ENCODE measurements at regions not wholly inside any gene's neighbourhood (a gene's known extent, or its start where the extent isn't known, plus 50 kb on each side); places are given as distances from the start of the nearest gene placed in this dataset.

DNA sequence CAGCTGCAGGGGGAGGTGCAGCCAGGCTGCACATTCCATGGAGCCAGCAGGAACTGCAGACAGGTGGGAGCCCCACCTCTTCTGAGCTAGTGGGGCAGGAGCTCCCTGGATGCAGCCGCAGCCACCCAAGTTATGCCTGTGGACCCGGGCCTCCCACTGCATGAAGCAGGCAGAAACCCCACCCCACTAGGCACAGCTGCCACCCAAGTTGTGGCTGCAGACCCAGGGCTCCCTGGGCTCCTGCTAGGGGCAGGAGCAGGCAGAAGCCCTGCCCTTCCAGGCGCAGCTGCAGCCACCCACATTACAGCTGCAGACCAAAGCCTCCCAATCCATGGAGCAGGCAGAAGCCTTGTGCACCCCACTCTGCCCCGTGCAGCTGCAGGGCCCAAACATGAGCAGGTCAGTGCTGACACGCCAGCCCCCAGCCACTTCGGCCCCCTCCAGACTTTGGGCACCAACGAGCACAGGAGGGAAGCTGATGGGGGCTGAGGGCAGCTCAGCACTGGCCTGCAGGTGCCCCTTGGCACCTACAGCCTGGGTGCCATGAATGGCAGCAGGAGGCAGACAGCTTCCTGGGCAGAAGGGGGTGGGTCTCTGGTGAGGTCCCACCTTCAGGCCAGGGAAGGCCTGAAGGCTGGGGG, 106.9 kb downstream of the C9orf50 start:
- H3K4ac ChIP-seq (ENCODE audit: low read depth in 1 of 2, low read length in 2 of 2), result no peak overlapping the region
- H4K8ac ChIP-seq (ENCODE audit: low read length), result no peak overlapping the region
- H4K91ac ChIP-seq (ENCODE audit: low read length), result no peak overlapping the region
- H2BK5ac ChIP-seq (ENCODE audit: low read depth, low read length, poor library complexity, severe bottlenecking), result no peak overlapping the region
- H3K4me3 ChIP-seq (ENCODE audit: insufficient read depth in 1 of 2, low read depth in 1 of 2, low read length in 2 of 2), result no peak overlapping the region
- H2BK12ac ChIP-seq (ENCODE audit: low read length in 2 of 2), result no peak overlapping the region
- no peaks in the 10 kb centered on the region for H3K4me1 ChIP-seq (ENCODE audit: control insufficient read depth, insufficient read depth, low read depth, low read length)
- no peak overlapping the region for H2BK120ac ChIP-seq (ENCODE audit: low read depth, low read length)
- H3K4me2 ChIP-seq (ENCODE audit: low read length, poor library complexity, severe bottlenecking), result no peak overlapping the region
- H3K27me3 ChIP-seq (ENCODE audit: control insufficient read depth in 1 of 2, insufficient read depth in 1 of 2, low read length in 2 of 2), result no peaks in the 10 kb centered on the region
- H3K27ac ChIP-seq (ENCODE audit: low read length, poor library complexity, severe bottlenecking), result no peak overlapping the region
- H3K9ac ChIP-seq (ENCODE audit: low read length), result no peak overlapping the region
- H3K23ac ChIP-seq (ENCODE audit: low read length in 2 of 2), result no peak overlapping the region
- no peak for DNase-seq
- H3K14ac ChIP-seq (ENCODE audit: low read length in 2 of 2), result no peak overlapping the region
- H3K18ac ChIP-seq (ENCODE audit: low read depth in 1 of 2, low read length in 2 of 2), result no peak overlapping the region
- H2AK5ac ChIP-seq (ENCODE audit: low read length, severe bottlenecking), result no peak overlapping the region
- H2BK15ac ChIP-seq (ENCODE audit: low read depth, poor library complexity, severe bottlenecking), result no peak overlapping the region
- no peaks in the 10 kb centered on the region for H3K79me1 ChIP-seq (replicated peaks; ENCODE audit: low read length, poor library complexity, severe bottlenecking)
- peaks cover 58% of the 10 kb centered on the region for H3K9me3 ChIP-seq (ENCODE audit: control insufficient read depth, low read length)
- WGBS, result 83% methylated on average over 7 of the region's 7 CpGs
- H2AFZ ChIP-seq (ENCODE audit: low read depth, low read length), result no peak overlapping the region
- H3K36me3 ChIP-seq (ENCODE audit: control insufficient read depth in 1 of 2, insufficient read depth in 2 of 2, low read depth in 1 of 2, low read length in 2 of 2), result no peaks in the 10 kb centered on the region

DNA sequence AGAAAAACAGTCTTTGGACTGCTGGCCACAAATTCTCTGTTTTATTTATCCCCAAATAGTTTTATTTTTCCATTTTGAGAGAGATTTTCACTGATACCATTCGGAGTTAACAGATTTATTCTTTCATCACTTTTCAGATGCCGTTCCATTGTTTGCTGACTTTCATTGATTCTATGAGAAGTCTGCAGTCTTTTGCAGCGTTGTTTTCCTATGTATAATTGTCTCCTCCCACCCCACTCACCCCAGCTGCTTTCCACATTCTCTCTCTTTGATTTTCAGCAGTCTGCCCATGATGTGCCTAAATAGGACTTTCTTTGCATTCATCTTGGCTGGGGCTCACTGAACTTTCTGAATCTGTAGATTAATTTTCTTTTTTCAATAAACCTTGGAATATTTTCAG, 107.6 kb downstream of the C9orf50 start:
- H3K4ac ChIP-seq (ENCODE audit: low read depth in 1 of 2, low read length in 2 of 2), result no peak overlapping the region

DNA sequence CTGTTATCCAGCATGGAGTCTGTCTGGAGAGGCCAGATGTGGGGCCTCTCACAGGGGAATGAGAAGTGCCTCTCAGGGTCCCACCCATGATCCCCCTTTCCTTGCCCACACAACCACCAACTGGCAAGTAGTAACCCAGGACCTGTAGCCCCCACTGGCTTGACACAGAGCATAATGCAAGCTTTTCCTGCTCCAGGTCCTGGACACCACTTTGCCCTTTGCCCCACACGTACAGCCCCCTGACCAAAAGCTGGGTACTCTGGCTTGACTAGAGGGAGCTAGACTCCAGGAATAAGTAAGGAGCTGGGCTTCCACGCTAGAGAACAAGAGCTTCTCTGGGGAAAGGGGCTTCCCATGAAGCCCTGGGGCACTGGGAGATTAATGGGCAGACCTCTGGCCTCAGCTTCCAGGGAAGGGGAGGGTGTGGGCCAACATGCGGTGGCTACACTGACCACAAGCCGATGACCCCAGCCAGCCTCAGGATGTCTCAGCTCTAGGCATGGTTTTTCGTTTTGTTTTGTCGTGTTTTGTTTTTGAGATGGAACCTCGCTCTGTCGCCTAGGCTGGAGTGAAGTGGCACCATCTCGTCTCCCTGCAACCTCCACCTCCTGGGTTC, 109.5 kb downstream of the C9orf50 start:
- Histone ChIP-seq H3K27ac (ENCODE audit: low read length, poor library complexity, severe bottlenecking) (no peak overlapping the region), H2BK12ac (ENCODE audit: low read length in 2 of 2) (no peak overlapping the region)

More for the DNA sequence above, 107.6 kb downstream of the C9orf50 start:
- Histone ChIP-seq H3K23ac (ENCODE audit: low read length in 2 of 2) (no peak overlapping the region), H4K91ac (ENCODE audit: low read length) (no peak overlapping the region), H3K36me3 (ENCODE audit: control insufficient read depth in 1 of 2, insufficient read depth in 2 of 2, low read depth in 1 of 2, low read length in 2 of 2) (no peaks in the 10 kb centered on the region), H3K27ac (ENCODE audit: low read length, poor library complexity, severe bottlenecking) (no peak overlapping the region), H3K4me3 (ENCODE audit: insufficient read depth in 1 of 2, low read depth in 1 of 2, low read length in 2 of 2) (no peak overlapping the region), H2BK120ac (ENCODE audit: low read depth, low read length) (no peak overlapping the region), H2AFZ (ENCODE audit: low read depth, low read length) (no peak overlapping the region), H3K4me2 (ENCODE audit: low read length, poor library complexity, severe bottlenecking) (no peak overlapping the region), H2BK5ac (ENCODE audit: low read depth, low read length, poor library complexity, severe bottlenecking) (no peak overlapping the region), H3K18ac (ENCODE audit: low read depth in 1 of 2, low read length in 2 of 2) (no peak overlapping the region), H2BK12ac (ENCODE audit: low read length in 2 of 2) (no peak overlapping the region), H3K79me1 (replicated peaks; ENCODE audit: low read length, poor library complexity, severe bottlenecking) (no peaks in the 10 kb centered on the region), H3K9ac (ENCODE audit: low read length) (no peak overlapping the region), H3K14ac (ENCODE audit: low read length in 2 of 2) (no peak overlapping the region), H2AK5ac (ENCODE audit: low read length, severe bottlenecking) (no peak overlapping the region), H4K8ac (ENCODE audit: low read length) (no peak overlapping the region), H3K27me3 (ENCODE audit: control insufficient read depth in 1 of 2, insufficient read depth in 1 of 2, low read length in 2 of 2) (no peaks in the 10 kb centered on the region), H3K9me3 (ENCODE audit: control insufficient read depth, low read length) (peaks cover 58% of the 10 kb centered on the region), H2BK15ac (ENCODE audit: low read depth, poor library complexity, severe bottlenecking) (no peak overlapping the region), H3K4me1 (ENCODE audit: control insufficient read depth, insufficient read depth, low read depth, low read length) (peaks cover 1% of the 10 kb centered on the region)
- WGBS, result 81% methylated on average over 3 of the region's 3 CpGs
- no peak for DNase-seq

DNA sequence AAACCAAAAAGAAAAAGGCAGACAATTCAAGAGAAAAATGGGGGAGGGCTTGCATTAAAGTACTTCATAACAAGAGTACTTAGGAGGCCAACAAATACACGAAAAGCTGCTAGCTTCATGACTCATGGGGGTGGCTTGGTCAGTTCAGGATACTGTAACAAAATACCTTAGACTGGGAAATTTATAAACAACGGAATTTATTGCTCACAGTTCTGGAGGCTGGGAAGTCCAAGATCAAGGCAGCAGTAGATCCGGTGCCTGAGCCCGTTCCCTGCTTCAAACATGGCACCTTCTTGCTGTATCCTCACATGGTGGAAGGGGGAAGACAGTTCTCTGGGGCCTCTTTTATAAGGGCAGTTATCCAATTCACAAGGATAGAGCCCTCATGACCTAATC, 111.4 kb downstream of the C9orf50 start:
- Histone ChIP-seq H3K9me3 (ENCODE audit: control insufficient read depth, low read length) (peaks cover 45% of the 10 kb centered on the region), H2BK120ac (ENCODE audit: low read depth, low read length) (no peak overlapping the region), H3K27me3 (ENCODE audit: control insufficient read depth in 1 of 2, insufficient read depth in 1 of 2, low read length in 2 of 2) (no peaks in the 10 kb centered on the region), H3K18ac (ENCODE audit: low read depth in 1 of 2, low read length in 2 of 2) (no peak overlapping the region), H3K9ac (ENCODE audit: low read length) (no peak overlapping the region), H3K36me3 (ENCODE audit: control insufficient read depth in 1 of 2, insufficient read depth in 2 of 2, low read depth in 1 of 2, low read length in 2 of 2) (peaks cover 7% of the 10 kb centered on the region in 2 experiments), H3K27ac (ENCODE audit: low read length, poor library complexity, severe bottlenecking) (no peak overlapping the region), H3K4ac (ENCODE audit: low read depth in 1 of 2, low read length in 2 of 2) (no peak overlapping the region), H2AK5ac (ENCODE audit: low read length, severe bottlenecking) (no peak overlapping the region), H4K91ac (ENCODE audit: low read length) (no peak overlapping the region), H2BK5ac (ENCODE audit: low read depth, low read length, poor library complexity, severe bottlenecking) (no peak overlapping the region), H3K4me3 (ENCODE audit: insufficient read depth in 1 of 2, low read depth in 1 of 2, low read length in 2 of 2) (no peak overlapping the region), H3K79me1 (replicated peaks; ENCODE audit: low read length, poor library complexity, severe bottlenecking) (no peaks in the 10 kb centered on the region), H2BK15ac (ENCODE audit: low read depth, poor library complexity, severe bottlenecking) (no peak overlapping the region), H3K23ac (ENCODE audit: low read length in 2 of 2) (no peak overlapping the region), H3K4me1 (ENCODE audit: control insufficient read depth, insufficient read depth, low read depth, low read length) (peaks cover 6% of the 10 kb centered on the region), H2BK12ac (ENCODE audit: low read length in 2 of 2) (no peak overlapping the region), H3K14ac (ENCODE audit: low read length in 2 of 2) (no peak overlapping the region), H3K4me2 (ENCODE audit: low read length, poor library complexity, severe bottlenecking) (no peak overlapping the region), H2AFZ (ENCODE audit: low read depth, low read length) (no peak overlapping the region), H4K8ac (ENCODE audit: low read length) (no peak overlapping the region)
- peak; percentile 96 for DNase-seq
- WGBS, result 18% methylated on average over 4 of the region's 4 CpGs

More for the DNA sequence above, 109.5 kb downstream of the C9orf50 start:
- Histone ChIP-seq H2AFZ (ENCODE audit: low read depth, low read length) (no peak overlapping the region), H3K4me2 (ENCODE audit: low read length, poor library complexity, severe bottlenecking) (no peak overlapping the region), H2BK15ac (ENCODE audit: low read depth, poor library complexity, severe bottlenecking) (no peak overlapping the region), H4K91ac (ENCODE audit: low read length) (peak overlapping the region; percentile 53), H3K79me1 (replicated peaks; ENCODE audit: low read length, poor library complexity, severe bottlenecking) (no peaks in the 10 kb centered on the region), H3K23ac (ENCODE audit: low read length in 2 of 2) (no peak overlapping the region), H3K4me1 (ENCODE audit: control insufficient read depth, insufficient read depth, low read depth, low read length) (peaks cover 4% of the 10 kb centered on the region), H2AK5ac (ENCODE audit: low read length, severe bottlenecking) (no peak overlapping the region), H2BK120ac (ENCODE audit: low read depth, low read length) (no peak overlapping the region), H4K8ac (ENCODE audit: low read length) (no peak overlapping the region), H3K14ac (ENCODE audit: low read length in 2 of 2) (no peak overlapping the region), H3K4me3 (ENCODE audit: insufficient read depth in 1 of 2, low read depth in 1 of 2, low read length in 2 of 2) (peak overlapping the region in 1 of 2 experiments; percentile 12), H3K9me3 (ENCODE audit: control insufficient read depth, low read length) (peaks cover 58% of the 10 kb centered on the region), H3K27me3 (ENCODE audit: control insufficient read depth in 1 of 2, insufficient read depth in 1 of 2, low read length in 2 of 2) (no peaks in the 10 kb centered on the region), H3K18ac (ENCODE audit: low read depth in 1 of 2, low read length in 2 of 2) (no peak overlapping the region), H3K9ac (ENCODE audit: low read length) (no peak overlapping the region), H3K4ac (ENCODE audit: low read depth in 1 of 2, low read length in 2 of 2) (no peak overlapping the region), H2BK5ac (ENCODE audit: low read depth, low read length, poor library complexity, severe bottlenecking) (no peak overlapping the region), H3K36me3 (ENCODE audit: control insufficient read depth in 1 of 2, insufficient read depth in 2 of 2, low read depth in 1 of 2, low read length in 2 of 2) (no peaks in the 10 kb centered on the region)
- 83% methylated on average over 9 of the region's 9 CpGs for WGBS
- no peak for DNase-seq

All from mesenchymal stem cell (in vitro differentiated cells and primary cell).